Calu3 (cell line): ENCODE measurements at regions not wholly inside any gene's neighbourhood (a gene's known extent, or its start where the extent isn't known, plus 50 kb on each side); places are given as distances from the start of the nearest gene placed in this dataset.

ENCODE experiments used
- BruUV-seq: library from RNA; stranded (reverse); fragments of 400-500 nt; replicated peaks from 2 replicates; lab custom pipeline; 2021; lab: Mats Ljungman, UMichigan
- CTCF ChIA-PET: fragments of 300-600 bp; sonication (Branson Sonifier 250); formaldehyde crosslinking; loops from one replicate; lab custom pipeline; 2022; ENCODE audit warnings: antibody characterized with exemption; lab: Charles Lee
- DNase-seq: peaks from one replicate; pipeline ENCODE4 v3.0.0; 2022
- H3K27ac Mint-ChIP-seq: one replicate; pipeline ENCODE4 v1.8.0; 2022; ENCODE audit warnings: mixed read lengths; ENCODE audit not compliant: unreplicated experiment
- H3K27me3 Mint-ChIP-seq: one replicate; pipeline ENCODE4 v1.8.0; 2022; ENCODE audit warnings: mixed read lengths; ENCODE audit not compliant: unreplicated experiment
- H3K36me3 Mint-ChIP-seq: one replicate; pipeline ENCODE4 v1.8.0; 2022; ENCODE audit warnings: mild to moderate bottlenecking, moderate library complexity, mixed read lengths; ENCODE audit not compliant: insufficient read depth, unreplicated experiment
- H3K4me1 Mint-ChIP-seq: one replicate; pipeline ENCODE4 v1.8.0; 2022; ENCODE audit warnings: mild to moderate bottlenecking, low read depth, mixed read lengths; ENCODE audit not compliant: unreplicated experiment
- H3K4me3 Mint-ChIP-seq: one replicate; pipeline ENCODE4 v1.8.0; 2022; ENCODE audit warnings: mild to moderate bottlenecking, low read depth, moderate library complexity, mixed read lengths; ENCODE audit not compliant: unreplicated experiment
- H3K9me3 Mint-ChIP-seq: one replicate; pipeline ENCODE4 v1.8.0; 2022; ENCODE audit warnings: low read depth, mixed read lengths; ENCODE audit not compliant: unreplicated experiment
- intact Hi-C: fragments of 100-400 bp; cut with micrococcal nuclease; formaldehyde crosslinking; loops from one replicate; pipeline ENCODE4 v1.10.0; 2022; ENCODE audit not compliant: unreplicated experiment
- TF ChIP-seq, protein P1 (sequence below): fragments of 200-600 bp; IDR thresholded peaks from one replicate; pipeline ENCODE4 v1.8.0; 2022; ENCODE audit warnings: antibody characterized with exemption; ENCODE audit not compliant: unreplicated experiment

DNA sequence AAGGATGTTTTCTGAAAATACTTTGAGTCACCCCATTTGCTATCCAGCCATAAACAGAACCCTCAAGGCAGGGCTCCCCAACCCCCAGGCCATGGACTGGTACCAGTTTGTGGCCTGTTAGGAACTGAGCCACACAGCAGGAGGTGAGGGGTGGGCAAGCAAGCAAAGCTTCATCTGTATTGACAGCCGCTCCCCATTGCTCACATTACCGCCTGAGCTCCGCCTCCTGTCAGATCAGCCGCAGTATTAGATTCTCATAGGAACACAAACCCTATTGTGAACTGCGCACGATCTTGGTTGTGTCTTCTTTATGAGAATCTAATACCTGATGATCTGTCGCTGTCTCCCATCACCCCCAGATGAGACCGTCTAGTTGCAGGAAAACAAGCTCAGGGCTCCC lies 543.8 kb downstream of the CBLN4 start:
- no peak overlapping the region for H3K27ac Mint-ChIP-seq
- H3K36me3 Mint-ChIP-seq = no peaks in the 10 kb centered on the region
- DNase-seq = no peak
- CTCF ChIA-PET = no interaction called here
- no peaks in the 10 kb centered on the region for H3K9me3 Mint-ChIP-seq
- intact Hi-C loops = no loop called here
- no TSS peak for BruUV-seq
- TF ChIP-seq, protein P1, sequence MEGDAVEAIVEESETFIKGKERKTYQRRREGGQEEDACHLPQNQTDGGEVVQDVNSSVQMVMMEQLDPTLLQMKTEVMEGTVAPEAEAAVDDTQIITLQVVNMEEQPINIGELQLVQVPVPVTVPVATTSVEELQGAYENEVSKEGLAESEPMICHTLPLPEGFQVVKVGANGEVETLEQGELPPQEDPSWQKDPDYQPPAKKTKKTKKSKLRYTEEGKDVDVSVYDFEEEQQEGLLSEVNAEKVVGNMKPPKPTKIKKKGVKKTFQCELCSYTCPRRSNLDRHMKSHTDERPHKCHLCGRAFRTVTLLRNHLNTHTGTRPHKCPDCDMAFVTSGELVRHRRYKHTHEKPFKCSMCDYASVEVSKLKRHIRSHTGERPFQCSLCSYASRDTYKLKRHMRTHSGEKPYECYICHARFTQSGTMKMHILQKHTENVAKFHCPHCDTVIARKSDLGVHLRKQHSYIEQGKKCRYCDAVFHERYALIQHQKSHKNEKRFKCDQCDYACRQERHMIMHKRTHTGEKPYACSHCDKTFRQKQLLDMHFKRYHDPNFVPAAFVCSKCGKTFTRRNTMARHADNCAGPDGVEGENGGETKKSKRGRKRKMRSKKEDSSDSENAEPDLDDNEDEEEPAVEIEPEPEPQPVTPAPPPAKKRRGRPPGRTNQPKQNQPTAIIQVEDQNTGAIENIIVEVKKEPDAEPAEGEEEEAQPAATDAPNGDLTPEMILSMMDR = no peak
- H3K4me1 Mint-ChIP-seq = no peaks in the 10 kb centered on the region
- no peak overlapping the region for H3K4me3 Mint-ChIP-seq
- no peaks in the 10 kb centered on the region for H3K27me3 Mint-ChIP-seq

DNA sequence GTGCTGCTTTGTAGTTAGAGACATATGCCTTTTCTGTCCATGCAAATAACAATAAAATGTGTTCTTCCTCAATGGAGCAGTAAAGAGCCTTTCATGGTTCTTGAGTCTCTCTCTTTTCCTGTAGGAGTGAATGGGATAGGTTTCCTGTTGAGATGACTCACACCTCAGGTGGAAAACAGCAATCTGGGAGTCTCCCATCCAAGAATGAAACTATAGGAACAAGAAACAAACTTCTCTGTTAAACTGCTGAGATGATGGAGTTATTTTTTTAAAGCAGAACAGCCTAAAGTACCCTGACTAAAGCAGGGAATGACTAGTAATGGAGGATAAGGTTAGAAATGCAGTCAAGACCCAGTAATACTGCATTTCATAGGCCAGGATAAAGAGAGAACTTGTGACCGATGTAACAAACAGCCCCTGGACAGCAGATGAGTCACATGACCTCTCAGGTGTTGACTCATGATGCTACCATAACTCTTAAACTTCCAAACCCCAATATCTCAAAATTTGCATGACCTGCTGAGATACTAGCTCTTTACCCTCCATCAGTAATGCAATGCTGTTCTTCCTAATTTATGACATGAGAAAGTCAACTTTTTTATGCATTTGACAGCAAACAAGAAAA lies 548.9 kb downstream of the CBLN4 start:
- intact Hi-C loops = no loop called here
- Mint-ChIP-seq H3K4me3 (no peak overlapping the region), H3K4me1 (no peaks in the 10 kb centered on the region), H3K27ac (no peak overlapping the region), H3K36me3 (no peaks in the 10 kb centered on the region), H3K27me3 (no peaks in the 10 kb centered on the region), H3K9me3 (peaks cover 8% of the 10 kb centered on the region)
- no peak for DNase-seq
- BruUV-seq = no TSS peak
- CTCF ChIA-PET = no interaction called here
- TF ChIP-seq, protein P1 = no peak

DNA sequence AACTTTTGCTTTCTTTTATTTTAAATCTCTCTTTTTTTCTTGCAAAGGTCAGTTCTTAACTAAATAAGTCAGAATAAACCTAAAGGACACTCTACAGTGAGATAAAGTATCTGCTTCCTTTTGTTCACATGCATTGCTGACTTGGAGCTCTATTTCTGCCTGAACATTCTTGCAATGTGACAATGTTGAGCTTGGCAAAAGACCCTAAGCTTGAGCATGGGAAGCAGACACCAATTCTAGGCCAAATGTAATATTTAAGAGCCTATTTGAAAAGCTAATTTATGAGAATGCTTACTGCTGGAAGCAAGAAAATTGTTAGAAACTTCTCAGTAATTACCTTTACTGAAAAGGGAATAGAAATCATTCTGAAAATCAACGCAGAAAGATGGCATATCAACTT lies 556.2 kb downstream of the CBLN4 start:
- no peak overlapping the region for H3K27ac Mint-ChIP-seq
- DNase-seq = no peak
- peaks cover 22% of the 10 kb centered on the region for H3K9me3 Mint-ChIP-seq
- no peaks in the 10 kb centered on the region for H3K27me3 Mint-ChIP-seq
- no peak overlapping the region for H3K4me3 Mint-ChIP-seq
- intact Hi-C loops = no loop called here
- CTCF ChIA-PET = no interaction called here
- H3K36me3 Mint-ChIP-seq = no peaks in the 10 kb centered on the region
- TF ChIP-seq, protein P1 = no peak
- H3K4me1 Mint-ChIP-seq = no peaks in the 10 kb centered on the region
- BruUV-seq = no TSS peak

DNA sequence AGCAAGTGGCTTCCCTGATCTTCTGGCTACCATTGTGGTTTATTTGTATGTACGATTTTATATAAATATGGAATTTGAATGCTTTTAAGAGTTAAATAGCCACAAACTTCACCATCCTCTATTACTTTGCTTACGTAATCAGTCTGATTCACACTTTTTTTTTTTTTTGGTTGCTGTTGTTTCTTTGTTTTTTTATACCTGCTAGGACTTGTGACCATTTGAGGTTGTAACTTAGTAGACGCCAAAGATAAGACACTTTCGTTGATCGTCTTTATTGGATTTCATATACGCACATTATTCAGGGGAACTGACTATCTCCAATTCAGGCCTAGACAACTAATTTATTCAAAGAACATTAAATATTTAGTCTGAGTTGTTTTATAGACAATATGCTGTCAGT lies 559.0 kb downstream of the CBLN4 start:
- Mint-ChIP-seq H3K4me3 (no peak overlapping the region), H3K27me3 (no peaks in the 10 kb centered on the region), H3K36me3 (no peaks in the 10 kb centered on the region), H3K4me1 (no peaks in the 10 kb centered on the region), H3K27ac (no peak overlapping the region), H3K9me3 (peaks cover 18% of the 10 kb centered on the region)
- CTCF ChIA-PET = no interaction called here
- no TSS peak for BruUV-seq
- TF ChIP-seq, protein P1 = no peak
- no peak for DNase-seq
- intact Hi-C loops = no loop called here
